ENCODE measurements at regions not wholly inside any gene's neighbourhood (a gene's known extent, or its start where the extent isn't known, plus 50 kb on each side); places are given as distances from the start of the nearest gene placed in this dataset.
"Not testable (repeated sequence)": the region's sequence is repeated elsewhere in the genome, so short reads cannot be mapped to it uniquely, and the experiment has no call there.

DNA sequence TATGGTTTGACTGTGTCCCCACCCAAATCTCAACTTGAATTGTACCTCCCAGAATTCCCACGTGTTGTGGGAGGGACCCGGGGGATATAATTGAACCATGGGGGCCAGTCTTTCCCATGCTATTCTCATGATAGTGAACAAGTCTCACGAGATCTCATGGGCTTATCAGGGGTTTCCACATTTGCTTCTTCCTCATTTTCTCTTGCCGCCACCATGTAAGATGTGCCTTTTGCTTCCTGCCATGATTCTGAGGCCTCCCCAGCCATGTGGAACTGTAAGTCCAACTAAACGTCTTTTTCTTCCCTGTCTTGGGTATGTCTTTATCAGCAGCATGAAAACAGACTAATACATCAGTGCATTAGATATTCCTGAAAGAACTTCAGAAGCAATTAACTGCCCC is 177.7 kb upstream of the PRSS58 start:
- TF ChIP-seq, protein P1, sequence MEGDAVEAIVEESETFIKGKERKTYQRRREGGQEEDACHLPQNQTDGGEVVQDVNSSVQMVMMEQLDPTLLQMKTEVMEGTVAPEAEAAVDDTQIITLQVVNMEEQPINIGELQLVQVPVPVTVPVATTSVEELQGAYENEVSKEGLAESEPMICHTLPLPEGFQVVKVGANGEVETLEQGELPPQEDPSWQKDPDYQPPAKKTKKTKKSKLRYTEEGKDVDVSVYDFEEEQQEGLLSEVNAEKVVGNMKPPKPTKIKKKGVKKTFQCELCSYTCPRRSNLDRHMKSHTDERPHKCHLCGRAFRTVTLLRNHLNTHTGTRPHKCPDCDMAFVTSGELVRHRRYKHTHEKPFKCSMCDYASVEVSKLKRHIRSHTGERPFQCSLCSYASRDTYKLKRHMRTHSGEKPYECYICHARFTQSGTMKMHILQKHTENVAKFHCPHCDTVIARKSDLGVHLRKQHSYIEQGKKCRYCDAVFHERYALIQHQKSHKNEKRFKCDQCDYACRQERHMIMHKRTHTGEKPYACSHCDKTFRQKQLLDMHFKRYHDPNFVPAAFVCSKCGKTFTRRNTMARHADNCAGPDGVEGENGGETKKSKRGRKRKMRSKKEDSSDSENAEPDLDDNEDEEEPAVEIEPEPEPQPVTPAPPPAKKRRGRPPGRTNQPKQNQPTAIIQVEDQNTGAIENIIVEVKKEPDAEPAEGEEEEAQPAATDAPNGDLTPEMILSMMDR (IDR thresholded peaks at IDR 0.05 in 8 of 11, conservative IDR thresholded peaks at IDR 0.05 in 3 of 11) = not testable (repeated sequence)
- not testable (repeated sequence) for TF ChIP-seq POLR2AphosphoS5 (IDR thresholded peaks at IDR 0.05)

Measured in spleen (tissue), 7 donors.